ENCODE measurements at regions not wholly inside any gene's neighbourhood (a gene's known extent, or its start where the extent isn't known, plus 50 kb on each side); places are given as distances from the start of the nearest gene placed in this dataset.

DNA sequence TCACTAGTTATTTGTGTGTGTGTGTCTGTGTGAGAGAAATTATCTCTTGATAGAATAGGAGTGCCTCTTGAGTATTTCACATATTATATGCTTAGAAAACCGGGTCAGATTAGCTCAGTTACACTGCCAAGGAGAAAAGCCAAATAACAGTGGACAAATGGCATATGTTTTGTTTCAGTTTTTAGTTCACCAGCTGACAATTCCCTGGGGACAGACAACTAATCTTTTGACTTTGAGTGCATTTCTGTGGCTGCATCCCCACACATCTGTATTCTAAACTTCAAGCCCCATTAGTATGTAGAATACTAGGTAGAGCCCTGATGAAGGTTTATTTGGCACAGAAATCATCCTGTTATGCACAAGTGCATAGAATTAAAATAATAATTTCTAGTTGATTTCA, 227.7 kb upstream of the CNTN3 start:
- TF ChIP-seq, protein P1, sequence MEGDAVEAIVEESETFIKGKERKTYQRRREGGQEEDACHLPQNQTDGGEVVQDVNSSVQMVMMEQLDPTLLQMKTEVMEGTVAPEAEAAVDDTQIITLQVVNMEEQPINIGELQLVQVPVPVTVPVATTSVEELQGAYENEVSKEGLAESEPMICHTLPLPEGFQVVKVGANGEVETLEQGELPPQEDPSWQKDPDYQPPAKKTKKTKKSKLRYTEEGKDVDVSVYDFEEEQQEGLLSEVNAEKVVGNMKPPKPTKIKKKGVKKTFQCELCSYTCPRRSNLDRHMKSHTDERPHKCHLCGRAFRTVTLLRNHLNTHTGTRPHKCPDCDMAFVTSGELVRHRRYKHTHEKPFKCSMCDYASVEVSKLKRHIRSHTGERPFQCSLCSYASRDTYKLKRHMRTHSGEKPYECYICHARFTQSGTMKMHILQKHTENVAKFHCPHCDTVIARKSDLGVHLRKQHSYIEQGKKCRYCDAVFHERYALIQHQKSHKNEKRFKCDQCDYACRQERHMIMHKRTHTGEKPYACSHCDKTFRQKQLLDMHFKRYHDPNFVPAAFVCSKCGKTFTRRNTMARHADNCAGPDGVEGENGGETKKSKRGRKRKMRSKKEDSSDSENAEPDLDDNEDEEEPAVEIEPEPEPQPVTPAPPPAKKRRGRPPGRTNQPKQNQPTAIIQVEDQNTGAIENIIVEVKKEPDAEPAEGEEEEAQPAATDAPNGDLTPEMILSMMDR (IDR thresholded peaks at IDR 0.05) = no peak
- TF ChIP-seq POLR2A (IDR thresholded peaks at IDR 0.05) = no peak
